Stimulated activated CD4-positive, alpha-beta T cell treated with anti-CD3 and anti-CD28 coated beads, TNF-alpha, amount 100 ng/mL, for 1 hour (primary cell): ENCODE measurements at regions not wholly inside any gene's neighbourhood (a gene's known extent, or its start where the extent isn't known, plus 50 kb on each side); places are given as distances from the start of the nearest gene placed in this dataset.

Source experiments
- DNase-seq, 3 donors: peaks; one replicate each; pipeline ENCODE4 v3.0.0-alpha.2; 2020; ENCODE audit warnings: low read depth in 3 of 3, low spot score in 1 of 3

- no peak for DNase-seq
Observed at GRCh38 chr7:22625251-22625650, 101.7 kb upstream of the IL6 start.

- DNase-seq: no peak
Observed at GRCh38 chr7:22624781-22625180, 102.2 kb upstream of the IL6 start.

DNA sequence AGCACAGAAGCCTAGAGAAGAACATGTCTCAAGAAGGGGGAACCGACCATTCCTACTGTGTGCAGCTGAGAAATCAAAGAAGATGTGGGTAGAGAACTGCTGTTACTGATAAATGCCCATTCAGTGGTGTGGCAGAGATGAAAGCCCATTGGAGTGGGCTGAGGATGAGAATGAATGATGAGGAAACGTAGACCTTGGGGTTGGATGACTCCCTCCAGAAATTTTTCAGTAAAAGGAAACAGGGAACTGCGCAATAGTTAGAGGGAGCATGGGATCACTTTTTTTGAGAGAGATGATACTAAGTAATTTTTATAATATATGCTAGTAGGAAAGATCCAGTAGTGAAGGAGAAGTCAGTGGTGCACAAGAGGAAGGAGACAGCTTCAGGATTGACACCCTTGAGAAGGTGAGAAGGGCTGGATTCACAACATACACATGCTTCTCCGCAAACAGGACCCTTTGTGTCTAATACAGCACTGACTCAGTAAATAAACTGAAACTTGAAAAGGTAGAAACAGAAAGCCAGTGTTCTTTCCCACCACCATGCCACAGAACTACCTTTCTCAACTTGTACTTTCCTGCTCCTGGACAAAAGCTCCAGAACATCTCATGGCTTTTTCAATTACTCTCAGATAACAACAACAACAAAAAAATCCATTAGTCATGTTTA, 104.7 kb upstream of the IL6 start:
- DNase-seq: no peak

DNA sequence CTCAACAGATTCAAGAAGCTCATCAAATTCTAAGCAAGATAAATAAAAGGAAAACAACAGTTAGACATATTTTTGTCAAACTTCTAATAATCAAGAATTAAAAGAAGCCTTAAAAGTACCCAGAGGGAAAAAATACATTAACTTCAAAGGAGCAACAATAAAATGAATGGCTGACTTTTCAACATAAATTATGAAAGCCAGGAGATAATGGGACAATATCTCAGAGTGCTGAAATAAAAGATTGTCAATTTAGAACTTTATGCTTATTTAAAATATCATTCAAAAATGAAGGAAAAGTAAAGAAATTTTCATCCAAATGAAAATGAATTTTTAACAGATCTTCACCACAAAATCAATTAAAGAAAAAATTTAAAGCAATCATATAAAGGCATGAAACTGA, 108.5 kb upstream of the IL6 start:
- DNase-seq: no peak

GRCh38 chr7:22617166-22617565, 109.8 kb upstream of the IL6 start:
- DNase-seq: no peak

GRCh38 chr7:22613496-22613895, 113.5 kb upstream of the IL6 start:
- DNase-seq: no peak

DNA sequence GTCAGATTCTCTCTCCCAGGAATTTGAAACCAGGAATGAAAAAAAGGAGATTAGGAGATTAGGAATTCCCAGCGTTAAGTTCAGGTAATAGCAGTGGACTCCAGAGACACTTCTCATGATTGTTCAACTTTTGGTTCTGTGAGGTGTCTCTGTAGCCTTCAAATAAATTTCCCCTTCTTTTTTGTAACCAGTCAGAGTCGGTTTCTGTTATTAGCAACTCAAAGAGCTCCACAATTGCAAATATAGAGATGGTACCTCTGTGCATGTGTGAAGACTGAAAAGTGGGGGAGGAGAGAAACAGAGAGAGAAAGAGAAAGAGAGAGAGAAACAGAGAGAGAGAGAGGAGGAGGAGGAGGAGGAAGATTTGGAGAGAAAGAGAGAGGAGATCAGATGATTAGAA, 112.8 kb upstream of the STEAP1B start:
- DNase-seq: no peak

DNA sequence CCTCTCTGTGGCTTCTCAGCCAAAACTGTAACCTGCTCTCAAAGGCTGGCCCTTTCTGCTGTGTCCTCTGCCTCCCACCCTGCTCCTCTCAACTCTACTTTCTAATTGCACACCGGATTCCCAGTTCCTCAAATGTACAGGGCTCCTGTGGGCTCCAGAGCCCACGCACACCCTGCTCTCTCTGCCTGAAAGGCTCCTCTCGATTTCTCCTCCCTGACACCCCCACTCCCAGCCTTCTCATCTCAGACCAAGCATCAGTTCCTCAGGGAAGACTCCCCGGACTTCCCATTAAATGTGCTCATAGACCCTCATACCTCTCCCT, 111.7 kb upstream of the STEAP1B start:
- no peak for DNase-seq

- DNase-seq: no peak
Observed at GRCh38 chr7:22610951-22611757, 111.2 kb upstream of the STEAP1B start.

GRCh38 chr7:22610263-22610662, 110.3 kb upstream of the STEAP1B start:
- no peak for DNase-seq

- DNase-seq: no peak
Observed at GRCh38 chr7:22607180-22607579, 107.2 kb upstream of the STEAP1B start.

DNA sequence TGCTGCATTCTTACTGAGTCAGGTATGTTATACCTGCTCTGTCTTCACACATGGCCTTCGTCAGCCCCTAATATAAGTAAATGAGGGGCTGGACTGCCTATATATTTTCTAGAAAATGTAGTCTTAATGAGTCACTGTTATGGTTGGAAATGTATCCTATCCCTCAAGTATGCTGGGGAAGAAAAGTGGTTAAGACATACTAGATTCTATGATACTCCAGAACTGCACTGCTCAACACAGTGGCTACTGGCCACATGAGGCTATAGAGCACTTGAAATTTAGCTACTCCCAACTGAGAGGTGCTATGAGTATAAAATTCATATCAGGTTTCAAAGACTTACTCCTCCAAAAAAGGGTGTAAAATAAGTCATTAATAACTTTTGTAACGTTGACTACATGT, 104.3 kb upstream of the STEAP1B start:
- no peak for DNase-seq

GRCh38 chr7:22601812-22602565, 102.0 kb upstream of the STEAP1B start:
- DNase-seq: no peak

DNA sequence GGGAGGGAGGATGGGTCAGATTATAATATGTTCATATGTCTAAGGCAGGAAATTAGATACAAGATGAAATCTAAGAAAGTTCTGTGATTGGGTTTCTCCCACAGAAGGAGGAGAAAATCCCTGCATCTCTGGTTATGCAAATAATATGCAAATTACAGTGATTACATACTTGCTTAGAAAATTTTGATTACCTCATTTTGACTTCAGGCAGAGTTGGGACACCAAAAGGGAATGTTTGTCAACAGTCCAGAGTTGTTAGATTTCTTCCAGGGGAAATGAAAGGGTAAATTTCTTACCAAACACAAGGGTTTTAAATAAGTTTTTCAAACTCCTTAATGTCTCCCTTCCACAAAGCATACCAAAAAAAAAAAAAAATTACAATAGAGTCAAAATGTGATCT, 101.4 kb upstream of the STEAP1B start:
- DNase-seq: no peak

GRCh38 chr7:22601003-22601402, 101.0 kb upstream of the STEAP1B start:
- DNase-seq: no peak

DNA sequence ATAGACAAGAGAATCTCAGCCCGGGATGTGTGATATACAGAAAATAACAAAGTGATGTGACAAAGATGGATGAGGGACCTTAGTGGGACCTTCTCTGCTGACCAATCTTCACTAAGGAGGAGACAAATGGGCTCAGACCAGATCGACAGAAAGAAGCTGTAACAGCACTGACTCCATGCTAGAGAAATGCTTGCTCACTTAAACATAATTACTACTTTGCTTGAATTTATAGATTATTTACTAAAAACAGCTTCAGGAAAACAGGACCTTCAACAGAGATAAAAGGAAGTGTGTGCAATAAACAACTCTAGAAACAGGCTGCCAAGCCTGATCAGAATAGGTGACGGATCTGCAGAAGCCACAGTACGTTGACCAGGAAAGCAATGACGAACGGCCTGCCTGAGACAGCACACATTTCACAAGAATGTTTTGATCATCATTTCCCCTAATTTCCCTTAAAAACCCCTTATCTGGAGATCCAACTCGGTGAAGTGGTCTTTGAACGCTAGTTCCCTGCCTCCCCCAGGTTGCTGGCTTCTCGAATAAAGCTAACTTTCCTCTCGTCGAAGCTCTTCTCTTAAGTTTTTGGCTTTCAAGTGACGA, 98.4 kb upstream of the STEAP1B start:
- DNase-seq: no peak

DNA sequence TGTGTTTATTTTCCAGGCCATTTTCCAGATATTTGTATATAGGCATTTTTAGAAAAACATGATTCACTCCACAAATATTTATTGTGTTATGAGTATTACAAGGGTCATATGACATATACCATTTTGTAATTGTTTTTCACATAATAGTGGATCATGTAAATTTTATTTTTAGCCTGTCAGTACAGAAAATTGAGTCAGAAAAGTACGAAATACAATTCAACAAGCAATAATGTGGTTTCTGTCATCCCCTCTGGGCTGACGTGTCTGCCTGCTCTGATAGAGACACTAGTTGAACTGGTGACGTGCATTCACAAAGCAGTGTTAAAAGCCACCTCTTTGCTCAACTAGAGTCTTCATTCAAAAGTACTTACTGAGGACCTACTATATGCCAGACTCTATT, 97.9 kb upstream of the STEAP1B start:
- no peak for DNase-seq

DNA sequence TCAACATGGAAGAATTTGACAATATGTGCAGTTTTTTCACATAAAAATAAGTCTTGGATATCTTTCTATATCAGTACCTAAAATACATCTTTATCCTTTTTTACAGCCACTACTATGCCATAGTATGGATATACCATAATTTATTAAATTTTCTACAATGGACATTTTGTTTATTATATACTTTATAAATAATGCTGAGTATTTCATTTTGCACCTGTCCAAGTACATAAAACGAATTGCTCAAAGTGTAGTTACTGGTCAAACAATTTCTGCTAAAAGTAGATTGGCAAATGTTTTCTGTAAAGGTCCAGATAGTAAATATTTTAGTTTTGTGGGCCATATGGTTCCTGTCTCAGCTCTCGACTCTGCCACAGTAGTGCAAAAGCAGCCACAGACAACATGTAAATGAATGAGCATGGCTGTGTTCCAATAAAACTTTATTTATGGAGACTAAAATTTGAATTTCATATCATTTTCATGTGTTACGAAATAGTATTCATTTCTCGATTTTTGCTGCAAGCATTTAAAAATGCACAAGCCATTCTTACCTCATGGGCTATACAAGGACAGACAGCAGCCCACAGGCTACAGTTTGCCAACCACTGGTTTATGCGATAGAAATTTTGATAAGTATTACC, 96.9 kb upstream of the STEAP1B start:
- no peak for DNase-seq

GRCh38 chr7:22594020-22594419, 94.0 kb upstream of the STEAP1B start:
- no peak for DNase-seq

DNA sequence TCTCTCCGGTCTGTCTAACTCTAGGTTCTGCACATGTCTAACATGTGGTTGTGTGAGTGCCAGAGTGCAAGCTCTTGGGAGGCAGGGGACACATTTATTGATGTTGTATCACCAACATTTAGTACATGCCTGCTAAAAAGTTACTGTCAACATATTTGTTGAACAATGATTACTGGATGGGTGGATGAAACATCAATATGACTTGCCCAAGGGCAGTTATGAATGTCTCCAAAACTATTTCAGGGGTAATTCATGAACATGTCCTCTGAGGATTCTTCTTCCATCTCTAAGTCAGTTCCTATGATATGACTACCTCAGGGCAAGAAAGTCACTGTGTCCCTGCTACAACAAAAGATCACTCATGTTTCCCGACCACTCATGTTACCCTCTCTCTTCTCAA, 91.3 kb upstream of the STEAP1B start:
- DNase-seq: no peak

DNA sequence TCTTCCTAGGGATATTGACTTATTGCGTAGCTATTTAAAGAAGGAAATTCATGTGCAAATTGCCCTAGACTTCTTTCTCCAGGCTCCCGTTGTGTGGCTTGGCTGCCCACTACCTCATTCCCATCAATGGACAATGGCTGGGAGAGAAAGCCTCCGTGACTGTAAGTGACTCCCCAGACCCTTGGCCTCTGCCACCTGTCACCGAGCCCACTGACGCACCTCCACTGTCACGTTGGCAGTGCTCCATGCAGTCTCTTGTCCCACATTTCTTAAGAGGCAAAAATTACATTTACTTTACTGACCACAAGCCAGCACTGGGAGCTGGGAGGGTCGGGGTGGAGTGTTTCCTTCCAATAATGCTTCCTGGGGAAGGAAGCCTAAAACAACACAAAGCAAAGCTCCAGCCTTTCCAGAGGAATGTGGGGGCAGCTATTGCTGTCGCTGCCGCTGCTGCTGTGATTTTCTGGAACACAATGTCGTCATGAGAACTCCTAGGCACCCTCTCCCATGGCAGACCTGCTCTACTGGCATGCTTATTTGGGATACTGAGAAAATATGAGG, 89.7 kb upstream of the STEAP1B start:
- DNase-seq: no peak
